HL-60 (cell line): ENCODE measurements at regions not wholly inside any gene's neighbourhood (a gene's known extent, or its start where the extent isn't known, plus 50 kb on each side); places are given as distances from the start of the nearest gene placed in this dataset.
"Not testable (repeated sequence)": the region's sequence is repeated elsewhere in the genome, so short reads cannot be mapped to it uniquely, and the experiment has no call there.

ENCODE experiments used
- DNase-seq, 2 experiments: peaks; one replicate each; pipeline ENCODE4 v3.0.0-alpha.2; 2010 to 2020; ENCODE audit warnings: low read depth in 1 of 2, low spot score in 1 of 2
- H3K27ac ChIP-seq: fragments of 250-450 bp; sonication (Bioruptor Pico); replicated peaks from 2 replicates; pipeline ENCODE4 v1.5.1; 2020; ENCODE audit warnings: mild to moderate bottlenecking, moderate library complexity
- H3K27me3 ChIP-seq: fragments of 250-450 bp; sonication (Bioruptor Pico); 2 replicates; pipeline ENCODE4 v1.5.1; 2021; ENCODE audit warnings: mild to moderate bottlenecking, moderate library complexity; ENCODE audit not compliant: insufficient read depth, poor library complexity, severe bottlenecking
- H3K4me3 ChIP-seq: replicated peaks from 2 replicates; pipeline ENCODE4 v1.5.1; 2011; ENCODE audit warnings: mild to moderate bottlenecking, control low read depth, low read length; ENCODE audit not compliant: insufficient read depth
- CTCF ChIP-seq: IDR thresholded peaks from one replicate; pipeline ENCODE4 v1.5.1; 2011; ENCODE audit warnings: low read length, control low read depth, inconsistent platforms; ENCODE audit not compliant: insufficient read depth
- GABPA ChIP-seq: IDR thresholded peaks from 2 replicates; pipeline ENCODE4 v1.6.1; 2012; ENCODE audit warnings: low read depth
- POLR2AphosphoS5 ChIP-seq: IDR thresholded peaks from 2 replicates; pipeline ENCODE4 v1.6.1; 2012; ENCODE audit warnings: low read depth
- REST ChIP-seq: IDR thresholded peaks from 2 replicates; pipeline ENCODE4 v1.6.1; 2012; ENCODE audit warnings: low read depth; ENCODE audit not compliant: insufficient replicate concordance
- SPI1 ChIP-seq: IDR thresholded peaks from 2 replicates; pipeline ENCODE4 v1.6.1; 2012; ENCODE audit warnings: low read depth, mild to moderate bottlenecking, borderline replicate concordance

- no peak for DNase-seq
- no peak overlapping the region for H3K4me3 ChIP-seq
- TF ChIP-seq POLR2AphosphoS5 = no peak
- TF ChIP-seq SPI1 = no peak
- TF ChIP-seq CTCF = no peak
- no peak for TF ChIP-seq GABPA
- no peak for TF ChIP-seq REST
- no peak overlapping the region for H3K27ac ChIP-seq
- no peaks in the 10 kb centered on the region for H3K27me3 ChIP-seq
These were observed 331.4 kb upstream of the KLHL29 start for GRCh38 chr2:23053601-23054000.

- no peak for DNase-seq
- TF ChIP-seq CTCF (no peak), GABPA (no peak), SPI1 (no peak), POLR2AphosphoS5 (no peak), REST (no peak)
- no peak overlapping the region for H3K4me3 ChIP-seq
These were observed 329.7 kb upstream of the KLHL29 start for GRCh38 chr2:23055251-23055650.

GRCh38 chr2:23056846-23057245 lies 328.1 kb upstream of the KLHL29 start:
- not testable (repeated sequence) for H3K27me3 ChIP-seq, DNase-seq, H3K4me3 ChIP-seq, H3K27ac ChIP-seq

More at GRCh38 chr2:23055251-23055650, 329.7 kb upstream of the KLHL29 start:
- Histone ChIP-seq H3K27me3 (no peaks in the 10 kb centered on the region), H3K27ac (no peak overlapping the region)

GRCh38 chr2:23058435-23058834 lies 326.5 kb upstream of the KLHL29 start:
- Histone ChIP-seq H3K27me3 (no peaks in the 10 kb centered on the region), H3K4me3 (no peak overlapping the region), H3K27ac (no peak overlapping the region)
- TF ChIP-seq REST (no peak), POLR2AphosphoS5 (no peak), SPI1 (no peak), CTCF (no peak), GABPA (no peak)
- no peak for DNase-seq
